Neural crest cell (in vitro differentiated cells): ENCODE measurements at regions not wholly inside any gene's neighbourhood (a gene's known extent, or its start where the extent isn't known, plus 50 kb on each side); places are given as distances from the start of the nearest gene placed in this dataset.

Experiments used
- DNase-seq: peaks from one replicate; pipeline ENCODE4 v3.0.0; 2021; ENCODE audit warnings: low read depth, mixed read lengths, low spot score
- H3K27ac Mint-ChIP-seq: one replicate; pipeline ENCODE4 v1.8.0; 2021; ENCODE audit warnings: mild to moderate bottlenecking, mixed read lengths; ENCODE audit not compliant: unreplicated experiment
- H3K27me3 Mint-ChIP-seq: 2 replicates; pipeline ENCODE4 v1.8.0; 2021; ENCODE audit warnings: low read depth, mild to moderate bottlenecking, mixed read lengths
- H3K36me3 Mint-ChIP-seq: 2 replicates; pipeline ENCODE4 v1.8.0; 2021; ENCODE audit warnings: low read depth, mild to moderate bottlenecking, mixed read lengths
- H3K4me1 Mint-ChIP-seq: 2 replicates; pipeline ENCODE4 v1.8.0; 2021; ENCODE audit warnings: mixed read lengths
- H3K4me3 Mint-ChIP-seq: one replicate; pipeline ENCODE4 v1.8.0; 2021; ENCODE audit warnings: mild to moderate bottlenecking, mixed read lengths
- H3K9me3 Mint-ChIP-seq: 2 replicates; pipeline ENCODE4 v1.8.0; 2021; ENCODE audit warnings: mixed read lengths
- CTCF ChIP-seq: fragments of 200-600 bp; sonication (generic); conservative IDR thresholded peaks from 2 replicates; pipeline ENCODE4 v1.5.0; 2021; ENCODE audit warnings: antibody characterized with exemption, mild to moderate bottlenecking

GRCh38 chr10:10368951-10369576 lies 648.6 kb upstream of the CELF2 start:
- TF ChIP-seq CTCF: no peak
- H3K27ac Mint-ChIP-seq: no peak overlapping the region
- no peak for DNase-seq
- H3K9me3 Mint-ChIP-seq: peaks cover 5% of the 10 kb centered on the region
- no peak overlapping the region for H3K4me3 Mint-ChIP-seq
- H3K4me1 Mint-ChIP-seq: peaks cover 26% of the 10 kb centered on the region
- H3K36me3 Mint-ChIP-seq: no peaks in the 10 kb centered on the region
- H3K27me3 Mint-ChIP-seq: no peaks in the 10 kb centered on the region

DNA sequence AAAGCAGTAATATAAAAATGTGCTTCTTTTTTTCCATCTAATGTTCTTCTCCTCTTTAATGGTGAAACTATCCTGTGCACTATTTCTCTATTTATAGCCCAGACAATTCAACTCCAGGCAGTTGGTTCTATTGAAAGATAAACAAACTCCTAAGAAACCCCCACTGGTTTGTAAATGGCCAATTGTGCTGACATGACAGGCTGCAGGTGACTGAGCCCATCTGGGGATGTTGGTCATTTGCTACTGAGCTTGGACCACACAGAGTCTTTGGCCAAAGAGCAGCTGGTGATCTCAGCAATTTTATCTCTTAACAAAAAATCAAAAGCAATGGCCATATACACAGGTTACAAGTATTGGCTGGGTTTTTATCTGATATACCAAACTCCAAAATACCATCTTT lies 631.8 kb upstream of the CELF2 start:
- DNase-seq: no peak
- peaks cover 10% of the 10 kb centered on the region for H3K9me3 Mint-ChIP-seq
- no peaks in the 10 kb centered on the region for H3K4me1 Mint-ChIP-seq
- H3K27me3 Mint-ChIP-seq: no peaks in the 10 kb centered on the region
- H3K4me3 Mint-ChIP-seq: no peak overlapping the region
- no peak for TF ChIP-seq CTCF
- H3K36me3 Mint-ChIP-seq: no peaks in the 10 kb centered on the region
- no peak overlapping the region for H3K27ac Mint-ChIP-seq

- no peak for TF ChIP-seq CTCF
- H3K36me3 Mint-ChIP-seq: no peaks in the 10 kb centered on the region
- H3K27me3 Mint-ChIP-seq: no peaks in the 10 kb centered on the region
- H3K27ac Mint-ChIP-seq: no peak overlapping the region
- DNase-seq: no peak
- H3K4me3 Mint-ChIP-seq: no peak overlapping the region
- H3K9me3 Mint-ChIP-seq: peaks cover 12% of the 10 kb centered on the region
- no peaks in the 10 kb centered on the region for H3K4me1 Mint-ChIP-seq
These were observed 628.5 kb upstream of the CELF2 start for GRCh38 chr10:10389182-10389581.

GRCh38 chr10:10392511-10392910 lies 625.2 kb upstream of the CELF2 start:
- Mint-ChIP-seq H3K4me1 (no peaks in the 10 kb centered on the region), H3K4me3 (no peak overlapping the region), H3K36me3 (peaks cover 2% of the 10 kb centered on the region), H3K27me3 (no peaks in the 10 kb centered on the region), H3K27ac (no peak overlapping the region), H3K9me3 (peaks cover 9% of the 10 kb centered on the region)
- no peak for DNase-seq
- no peak for TF ChIP-seq CTCF

DNA sequence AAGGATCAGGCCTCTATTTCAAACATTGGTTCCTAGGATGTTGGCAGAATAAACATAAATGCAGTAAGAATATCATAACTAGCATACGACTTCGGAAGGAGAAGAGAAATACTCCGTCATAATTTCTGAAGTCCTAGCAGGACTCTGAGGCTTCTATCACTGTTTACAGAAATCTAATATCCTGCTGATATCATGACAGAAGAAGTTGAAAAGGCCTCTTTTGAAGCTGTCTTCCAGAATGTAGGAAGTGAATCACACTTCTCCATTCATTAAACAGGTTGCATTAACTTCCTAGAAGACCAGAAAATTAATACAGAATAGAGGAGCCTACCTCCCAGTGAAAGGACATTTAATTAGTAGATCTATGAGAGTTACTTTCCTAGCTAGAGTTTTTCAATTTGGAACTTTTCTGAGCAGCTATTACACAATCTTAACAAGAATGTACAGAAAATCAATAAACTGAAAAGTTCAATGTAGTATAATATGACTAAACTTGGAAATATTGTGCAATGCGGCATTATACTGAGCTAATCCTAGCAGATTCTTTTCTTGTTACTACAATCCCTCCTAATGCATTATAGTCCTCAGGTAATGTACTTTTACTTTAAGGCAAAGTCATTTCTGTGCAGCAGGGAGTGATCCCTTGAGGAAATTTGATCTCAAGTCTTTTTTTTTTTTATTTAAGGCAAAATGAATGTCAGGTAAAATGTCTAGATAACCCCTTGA lies 622.6 kb upstream of the CELF2 start:
- Mint-ChIP-seq H3K27ac (no peak overlapping the region), H3K27me3 (no peaks in the 10 kb centered on the region), H3K4me1 (no peaks in the 10 kb centered on the region), H3K4me3 (no peak overlapping the region), H3K9me3 (peaks cover 13% of the 10 kb centered on the region), H3K36me3 (peaks cover 2% of the 10 kb centered on the region)
- TF ChIP-seq CTCF: no peak
- no peak for DNase-seq
